Ovary (tissue), 7 donors: ENCODE measurements at regions not wholly inside any gene's neighbourhood (a gene's known extent, or its start where the extent isn't known, plus 50 kb on each side); places are given as distances from the start of the nearest gene placed in this dataset.

Experiments
- DNase-seq, 5 donors: peaks; one replicate each; pipeline ENCODE4 v3.0.0-alpha.2; 2019 to 2020
- H3K27ac ChIP-seq, 2 donors: fragments of 200-600 bp; one replicate each; pipeline versions ENCODE4 v1.5.1 to v1.8.0; 2019 to 2022
- H3K27me3 ChIP-seq: fragments of 200-600 bp; one replicate; pipeline ENCODE4 v1.8.0; 2022
- H3K36me3 ChIP-seq: fragments of 200-600 bp; sonication (generic); one replicate; pipeline ENCODE4 v1.5.1; 2019
- H3K4me1 ChIP-seq: one replicate; pipeline ENCODE4 v1.8.1; 2013; ENCODE audit warnings: mild to moderate bottlenecking, moderate library complexity; ENCODE audit not compliant: insufficient read depth
- H3K4me3 ChIP-seq: fragments of 200-600 bp; sonication (generic); one replicate; pipeline ENCODE4 v1.5.1; 2017
- H3K9me3 ChIP-seq, 2 donors: fragments of 200-600 bp in 1 of 2; sonication (generic) in 1 of 2; one replicate each; pipeline versions ENCODE4 v1.5.1 to v1.8.1; 2013 to 2019; ENCODE audit warnings: mild to moderate bottlenecking in 1 of 2, moderate library complexity in 1 of 2
- EP300 ChIP-seq: sonication (generic); formaldehyde crosslinking; IDR thresholded peaks from one replicate; pipeline ENCODE4 v1.6.1; 2017; ENCODE audit warnings: antibody characterized with exemption
- POLR2A ChIP-seq: fragments of 450-650 bp; IDR thresholded peaks from one replicate; pipeline ENCODE4 v1.6.1; 2017; ENCODE audit warnings: antibody characterized with exemption, mild to moderate bottlenecking, moderate library complexity
- WGBS, 3 donors: extraction: QIAGEN DNeasy Blood & Tissue Kit in 1 of 3; methylation state at CpG; one replicate each; pipeline versions ENCODE4 v1.1.5 to v1.1.7; 2013 to 2017; 5-methylcytosine and 5-hydroxymethylcytosine counted together
- intact Hi-C, 4 donors: fragments of 100-400 bp; cut with DNase I; formaldehyde crosslinking; loops; one replicate each; pipeline versions ENCODE4 v1.11.0 to v1.15.1; 2022 to 2023
- TF ChIP-seq, protein P1 (sequence below), 3 donors: fragments of 450-650 bp in 2 of 3; fragments of 200-600 bp in 1 of 3; IDR thresholded peaks; one replicate each; pipeline versions ENCODE4 v1.5.1 to v1.8.0; 2016 to 2022; ENCODE audit warnings: antibody characterized with exemption in 3 of 3, mild to moderate bottlenecking in 1 of 3
- donor health status: DM: no; HTN: no; CAD: no; lungs with moderate emphysema.
- donor health status: DM: no; HTN: no; CAD: no.
- donor health status: Bipolar disorder and iron deficiency.
- donor health status: DM: no; HTN: no; CAD: no.
- donor health status: DM: yes; HTN: yes; CAD: no.

DNA sequence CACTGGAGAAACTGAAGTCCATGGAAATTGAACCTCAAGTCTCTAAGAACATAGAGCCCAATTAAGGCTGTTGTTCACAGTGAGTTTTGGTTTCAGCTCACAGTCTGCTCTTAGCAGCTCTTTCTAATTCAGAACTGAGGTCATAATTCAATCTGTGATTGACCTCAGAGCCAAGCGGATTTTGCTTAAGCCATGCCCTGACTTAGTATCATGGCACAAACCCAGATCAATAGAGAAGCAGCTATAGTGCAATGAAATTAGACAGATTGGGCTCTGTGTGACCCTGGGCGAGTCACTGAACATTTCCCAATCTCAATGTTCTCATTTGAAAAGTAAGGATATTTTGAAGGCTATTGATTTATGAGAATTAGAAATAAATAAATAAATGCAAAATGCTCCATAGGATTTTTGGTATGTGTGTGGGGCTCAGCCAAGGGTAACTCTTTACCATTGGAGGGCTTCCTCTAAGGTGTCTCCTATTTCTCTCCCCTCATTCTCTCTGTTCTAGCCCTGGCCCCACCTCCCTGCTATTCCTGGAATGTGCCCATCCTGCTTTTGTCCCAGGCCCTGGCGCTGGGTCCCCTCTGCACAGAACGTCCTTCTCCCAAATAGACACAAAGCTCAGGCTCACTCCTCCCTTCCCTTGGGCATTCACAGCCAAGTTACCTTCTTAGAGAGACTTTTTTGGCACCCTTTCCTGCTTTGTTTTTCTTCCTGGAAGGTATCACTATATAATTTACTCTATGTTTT is 239.6 kb downstream of the LPIN1 start:
- H3K4me1 ChIP-seq, result no peaks in the 10 kb centered on the region
- 86 to 93% (median 86%) methylated on average over 4 of the region's 4 CpGs for WGBS, 3 donors
- no peak for DNase-seq
- TF ChIP-seq EP300, result no peak
- TF ChIP-seq POLR2A, result no peak
- TF ChIP-seq, protein P1, sequence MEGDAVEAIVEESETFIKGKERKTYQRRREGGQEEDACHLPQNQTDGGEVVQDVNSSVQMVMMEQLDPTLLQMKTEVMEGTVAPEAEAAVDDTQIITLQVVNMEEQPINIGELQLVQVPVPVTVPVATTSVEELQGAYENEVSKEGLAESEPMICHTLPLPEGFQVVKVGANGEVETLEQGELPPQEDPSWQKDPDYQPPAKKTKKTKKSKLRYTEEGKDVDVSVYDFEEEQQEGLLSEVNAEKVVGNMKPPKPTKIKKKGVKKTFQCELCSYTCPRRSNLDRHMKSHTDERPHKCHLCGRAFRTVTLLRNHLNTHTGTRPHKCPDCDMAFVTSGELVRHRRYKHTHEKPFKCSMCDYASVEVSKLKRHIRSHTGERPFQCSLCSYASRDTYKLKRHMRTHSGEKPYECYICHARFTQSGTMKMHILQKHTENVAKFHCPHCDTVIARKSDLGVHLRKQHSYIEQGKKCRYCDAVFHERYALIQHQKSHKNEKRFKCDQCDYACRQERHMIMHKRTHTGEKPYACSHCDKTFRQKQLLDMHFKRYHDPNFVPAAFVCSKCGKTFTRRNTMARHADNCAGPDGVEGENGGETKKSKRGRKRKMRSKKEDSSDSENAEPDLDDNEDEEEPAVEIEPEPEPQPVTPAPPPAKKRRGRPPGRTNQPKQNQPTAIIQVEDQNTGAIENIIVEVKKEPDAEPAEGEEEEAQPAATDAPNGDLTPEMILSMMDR (IDR thresholded peaks at IDR 0.05), result no peak
- no peak overlapping the region for H3K4me3 ChIP-seq
- H3K9me3 ChIP-seq, result no peaks in the 10 kb centered on the region
- intact Hi-C loops, result no loop called here
- H3K27me3 ChIP-seq, result no peaks in the 10 kb centered on the region
- H3K36me3 ChIP-seq, result no peaks in the 10 kb centered on the region
- H3K27ac ChIP-seq, result no peak overlapping the region

DNA sequence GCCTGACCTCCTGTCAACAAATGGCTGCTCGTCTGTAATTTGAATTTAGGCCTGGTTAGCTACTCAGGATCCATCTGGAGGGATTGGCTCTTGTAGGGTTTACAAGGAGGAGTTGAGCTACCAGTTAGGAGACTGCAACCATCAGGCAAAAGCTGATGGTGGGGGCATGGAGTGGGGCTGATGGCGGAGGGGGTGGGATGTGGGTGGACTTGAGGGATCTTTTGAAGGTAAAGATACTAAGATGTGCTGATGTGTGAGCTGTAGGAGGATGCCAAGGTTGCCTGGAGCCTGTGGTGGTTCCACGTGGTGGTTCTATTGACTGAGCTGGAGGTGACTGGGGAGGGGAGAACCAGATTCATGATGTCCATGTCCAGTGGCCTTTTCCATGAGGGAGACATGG is 240.7 kb downstream of the LPIN1 start:
- Histone ChIP-seq H3K27me3 (no peaks in the 10 kb centered on the region), H3K4me3 (no peak overlapping the region), H3K9me3 (no peaks in the 10 kb centered on the region), H3K4me1 (no peaks in the 10 kb centered on the region), H3K36me3 (no peaks in the 10 kb centered on the region), H3K27ac (no peak overlapping the region)
- DNase-seq, result no peak
- intact Hi-C loops, result no loop called here
- WGBS, 3 donors, result 89 to 92% (median 90%) methylated on average over 3 of the region's 3 CpGs
- TF ChIP-seq EP300 (no peak), POLR2A (no peak)
- TF ChIP-seq, protein P1 (IDR thresholded peaks at IDR 0.05), result no peak

DNA sequence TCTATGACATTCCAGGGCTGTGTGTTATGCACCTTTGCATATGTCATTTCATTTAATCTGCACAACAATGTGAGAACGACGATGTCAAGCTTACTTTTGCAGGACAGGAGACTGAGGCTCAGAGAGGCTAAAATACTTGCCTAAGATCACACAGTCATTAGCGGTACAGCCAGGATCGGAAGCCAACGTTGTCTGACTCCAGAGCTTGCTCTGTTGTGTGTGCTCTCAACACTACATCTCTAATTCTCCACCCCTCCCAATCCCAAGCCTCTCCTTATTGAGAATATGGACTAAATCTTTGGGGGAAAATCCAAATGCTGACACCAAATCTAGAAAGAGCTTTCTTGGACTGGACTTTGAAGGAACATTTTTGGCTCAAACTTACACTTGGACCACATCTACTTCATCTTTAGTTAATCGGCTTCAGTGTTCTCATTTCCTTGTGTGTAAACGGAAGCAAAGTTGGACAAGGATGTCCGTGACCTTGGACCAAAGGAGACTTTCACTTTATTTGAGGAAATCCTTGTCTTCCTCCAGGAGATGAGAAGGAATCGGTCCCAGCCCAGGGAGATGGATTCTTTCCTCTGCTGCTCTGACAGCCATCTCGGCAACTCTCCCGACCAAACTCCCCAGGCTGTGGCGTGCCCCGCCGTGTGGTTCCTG is 242.4 kb downstream of the LPIN1 start:
- DNase-seq, result no peak
- intact Hi-C loops, result no loop called here
- Histone ChIP-seq H3K4me1 (no peaks in the 10 kb centered on the region), H3K27ac (no peak overlapping the region), H3K9me3 (no peaks in the 10 kb centered on the region), H3K36me3 (no peaks in the 10 kb centered on the region), H3K27me3 (no peaks in the 10 kb centered on the region), H3K4me3 (no peak overlapping the region)
- whole genome bisulfite sequencing, 3 donors, result 41 to 67% (median 64%) methylated on average over 14 of the region's 14 CpGs
- no peak for TF ChIP-seq POLR2A
- TF ChIP-seq, protein P1 (IDR thresholded peaks at IDR 0.05), result no peak
- TF ChIP-seq EP300, result no peak

DNA sequence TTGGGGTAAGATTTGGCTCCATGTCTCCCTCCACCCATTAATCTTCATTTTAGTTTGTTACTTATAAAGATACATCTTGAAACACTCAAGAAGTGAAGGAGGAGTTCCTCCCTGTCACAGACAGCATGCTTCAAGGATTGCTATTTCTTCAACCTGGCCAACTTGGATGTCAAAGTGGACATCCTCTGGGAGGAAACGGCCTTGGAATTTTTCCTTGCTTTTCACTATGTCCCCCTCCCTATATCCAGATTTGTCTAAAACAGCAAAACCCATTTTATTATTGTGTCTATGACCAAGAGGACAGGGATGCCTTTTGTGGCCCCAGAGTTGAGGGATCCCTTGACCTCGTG is 242.9 kb downstream of the LPIN1 start:
- H3K4me1 ChIP-seq, result no peaks in the 10 kb centered on the region
- H3K27me3 ChIP-seq, result no peaks in the 10 kb centered on the region
- H3K9me3 ChIP-seq, result no peaks in the 10 kb centered on the region
- WGBS, 3 donors, result 43 to 62% (median 51%) methylated on average over 2 of the region's 2 CpGs
- TF ChIP-seq EP300 (no peak), POLR2A (no peak)
- TF ChIP-seq, protein P1 (IDR thresholded peaks at IDR 0.05), result no peak
- intact Hi-C loops, result no loop called here
- no peak overlapping the region for H3K27ac ChIP-seq
- no peak for DNase-seq
- H3K36me3 ChIP-seq, result no peaks in the 10 kb centered on the region
- H3K4me3 ChIP-seq, result no peak overlapping the region
